ENCODE measurements at regions not wholly inside any gene's neighbourhood (a gene's known extent, or its start where the extent isn't known, plus 50 kb on each side); places are given as distances from the start of the nearest gene placed in this dataset.

DNA sequence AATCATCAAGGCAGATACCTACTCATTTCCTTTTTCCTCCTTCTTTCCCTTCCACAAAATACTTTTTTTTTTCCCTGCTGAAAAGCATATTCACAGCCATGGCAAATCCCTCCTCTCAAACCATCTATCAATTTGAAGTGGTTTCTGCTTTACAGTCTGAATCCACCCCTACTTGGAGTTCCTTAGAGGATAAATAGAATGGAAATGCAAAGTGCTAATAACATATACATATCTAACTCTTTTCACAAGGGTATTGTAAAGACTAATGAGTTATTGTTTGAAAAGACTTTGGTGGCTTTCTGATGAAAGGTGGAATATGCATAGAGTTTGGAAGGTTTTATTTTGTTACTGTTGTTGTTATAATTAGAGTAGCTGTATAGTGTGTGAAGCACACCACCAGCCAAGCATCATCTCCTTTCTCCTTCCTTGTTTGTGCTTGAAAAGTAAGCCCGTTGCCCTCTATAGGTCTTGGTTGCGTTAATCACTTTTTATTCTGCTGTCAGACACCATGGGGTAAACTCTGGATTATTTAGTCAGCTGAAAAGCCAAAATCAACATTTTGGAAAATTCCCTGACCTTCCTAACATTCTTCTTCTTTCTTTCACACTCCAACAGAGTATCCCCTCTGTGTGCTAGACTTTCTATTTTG, 2126.9 kb upstream of the CELF4 start:
- TF ChIP-seq, protein P1, sequence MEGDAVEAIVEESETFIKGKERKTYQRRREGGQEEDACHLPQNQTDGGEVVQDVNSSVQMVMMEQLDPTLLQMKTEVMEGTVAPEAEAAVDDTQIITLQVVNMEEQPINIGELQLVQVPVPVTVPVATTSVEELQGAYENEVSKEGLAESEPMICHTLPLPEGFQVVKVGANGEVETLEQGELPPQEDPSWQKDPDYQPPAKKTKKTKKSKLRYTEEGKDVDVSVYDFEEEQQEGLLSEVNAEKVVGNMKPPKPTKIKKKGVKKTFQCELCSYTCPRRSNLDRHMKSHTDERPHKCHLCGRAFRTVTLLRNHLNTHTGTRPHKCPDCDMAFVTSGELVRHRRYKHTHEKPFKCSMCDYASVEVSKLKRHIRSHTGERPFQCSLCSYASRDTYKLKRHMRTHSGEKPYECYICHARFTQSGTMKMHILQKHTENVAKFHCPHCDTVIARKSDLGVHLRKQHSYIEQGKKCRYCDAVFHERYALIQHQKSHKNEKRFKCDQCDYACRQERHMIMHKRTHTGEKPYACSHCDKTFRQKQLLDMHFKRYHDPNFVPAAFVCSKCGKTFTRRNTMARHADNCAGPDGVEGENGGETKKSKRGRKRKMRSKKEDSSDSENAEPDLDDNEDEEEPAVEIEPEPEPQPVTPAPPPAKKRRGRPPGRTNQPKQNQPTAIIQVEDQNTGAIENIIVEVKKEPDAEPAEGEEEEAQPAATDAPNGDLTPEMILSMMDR (conservative IDR thresholded peaks at IDR 0.05; ENCODE audit: low read depth in 2 of 2): no peak
- TF ChIP-seq EZH2 (IDR thresholded peaks at IDR 0.05; ENCODE audit: low read depth, unreplicated experiment): no peak
- no peak for TF ChIP-seq CREB1 (CRISPR knock-in tag; IDR thresholded peaks at IDR 0.05; ENCODE audit: low read depth)
- no peak for TF ChIP-seq EZH2phosphoT487 (IDR thresholded peaks at IDR 0.05; ENCODE audit: unreplicated experiment)

Measured in GM23338 (cell line).